ENCODE measurements at regions not wholly inside any gene's neighbourhood (a gene's known extent, or its start where the extent isn't known, plus 50 kb on each side); places are given as distances from the start of the nearest gene placed in this dataset.

GRCh38 chr11:26035696-26036095 is 296.2 kb upstream of the ANO3 start:
- no peak for DNase-seq (ENCODE audit: low read depth in 3 of 3)

GRCh38 chr11:26037716-26038115 is 294.2 kb upstream of the ANO3 start:
- DNase-seq (ENCODE audit: low read depth in 3 of 3): no peak

- DNase-seq (ENCODE audit: low read depth in 3 of 3): no peak
Measured at GRCh38 chr11:26040339-26040738, 291.6 kb upstream of the ANO3 start.

GRCh38 chr11:26042113-26042512 is 289.8 kb upstream of the ANO3 start:
- DNase-seq (ENCODE audit: low read depth in 3 of 3): no peak

GRCh38 chr11:26043665-26044064 is 288.3 kb upstream of the ANO3 start:
- DNase-seq (ENCODE audit: low read depth in 3 of 3): no peak

GRCh38 chr11:26044389-26044788 is 287.5 kb upstream of the ANO3 start:
- no peak for DNase-seq (ENCODE audit: low read depth in 3 of 3)

- no peak for DNase-seq (ENCODE audit: low read depth in 3 of 3)
Measured at GRCh38 chr11:26045082-26045481, 286.8 kb upstream of the ANO3 start.

GRCh38 chr11:26048271-26048670 is 283.7 kb upstream of the ANO3 start:
- DNase-seq (ENCODE audit: low read depth in 3 of 3): no peak

- no peak for DNase-seq (ENCODE audit: low read depth in 3 of 3)
Measured at GRCh38 chr11:26053966-26054365, 278.0 kb upstream of the ANO3 start.

GRCh38 chr11:26062660-26063059 is 269.3 kb upstream of the ANO3 start:
- DNase-seq (ENCODE audit: low read depth in 3 of 3): no peak

GRCh38 chr11:26063915-26064314 is 268.0 kb upstream of the ANO3 start:
- no peak for DNase-seq (ENCODE audit: low read depth in 3 of 3)

- no peak for DNase-seq (ENCODE audit: low read depth in 3 of 3)
Measured at GRCh38 chr11:26065944-26066343, 266.0 kb upstream of the ANO3 start.

GRCh38 chr11:26070714-26071380 is 261.1 kb upstream of the ANO3 start:
- no peak for DNase-seq (ENCODE audit: low read depth in 3 of 3)

- no peak for DNase-seq (ENCODE audit: low read depth in 3 of 3)
Measured at GRCh38 chr11:26072614-26073153, 259.2 kb upstream of the ANO3 start.

GRCh38 chr11:26073646-26074045 is 258.3 kb upstream of the ANO3 start:
- no peak for DNase-seq (ENCODE audit: low read depth in 3 of 3)

GRCh38 chr11:26076233-26076990 is 255.5 kb upstream of the ANO3 start:
- DNase-seq (ENCODE audit: low read depth in 3 of 3): no peak

GRCh38 chr11:26078231-26078821 is 253.6 kb upstream of the ANO3 start:
- DNase-seq (ENCODE audit: low read depth in 3 of 3): no peak

GRCh38 chr11:26084313-26084712 is 247.6 kb upstream of the ANO3 start:
- no peak for DNase-seq (ENCODE audit: low read depth in 3 of 3)

GRCh38 chr11:26086028-26086427 is 245.9 kb upstream of the ANO3 start:
- DNase-seq (ENCODE audit: low read depth in 3 of 3): no peak

- no peak for DNase-seq (ENCODE audit: low read depth in 3 of 3)
Measured at GRCh38 chr11:26087120-26087935, 244.6 kb upstream of the ANO3 start.

- no peak for DNase-seq (ENCODE audit: low read depth in 3 of 3)
Measured at GRCh38 chr11:26088391-26088790, 243.5 kb upstream of the ANO3 start.

- DNase-seq (ENCODE audit: low read depth in 3 of 3): no peak
Measured at GRCh38 chr11:26090651-26091050, 241.3 kb upstream of the ANO3 start.

Data from stimulated activated CD4-positive, alpha-beta T cell treated with anti-CD3 and anti-CD28 coated beads, TNF-alpha, amount 100 ng/mL, for 48 hours (primary cell).